ENCODE measurements at regions not wholly inside any gene's neighbourhood (a gene's known extent, or its start where the extent isn't known, plus 50 kb on each side); places are given as distances from the start of the nearest gene placed in this dataset.

- Histone ChIP-seq H3K36me3 (ENCODE audit: control insufficient read depth, insufficient read depth, low read length) (no peaks in the 10 kb centered on the region), H3K4me1 (ENCODE audit: control insufficient read depth, insufficient read depth, low read length) (no peaks in the 10 kb centered on the region), H3K27me3 (ENCODE audit: control insufficient read depth, insufficient read depth, low read length) (no peaks in the 10 kb centered on the region), H3K27ac (ENCODE audit: low read length) (no peak overlapping the region), H3K4me3 (ENCODE audit: low read length) (no peak overlapping the region), H3K9me3 (ENCODE audit: control insufficient read depth, low read depth, low read length) (no peaks in the 10 kb centered on the region)
- DNase-seq = no peak
- WGBS (ENCODE audit: insufficient coverage, low lambda C conversion rate) = no CpG with 5 or more reads among the region's 6 CpGs
These were observed 74.7 kb upstream of the CDH11 start for GRCh38 chr16:65196420-65197075.

- Histone ChIP-seq H3K4me3 (ENCODE audit: low read length) (no peak overlapping the region), H3K4me1 (ENCODE audit: control insufficient read depth, insufficient read depth, low read length) (no peaks in the 10 kb centered on the region), H3K36me3 (ENCODE audit: control insufficient read depth, insufficient read depth, low read length) (no peaks in the 10 kb centered on the region), H3K9me3 (ENCODE audit: control insufficient read depth, low read depth, low read length) (no peaks in the 10 kb centered on the region), H3K27me3 (ENCODE audit: control insufficient read depth, insufficient read depth, low read length) (no peaks in the 10 kb centered on the region), H3K27ac (ENCODE audit: low read length) (no peak overlapping the region)
- no CpG with 5 or more reads among the region's 2 CpGs for WGBS (ENCODE audit: insufficient coverage, low lambda C conversion rate)
- no peak for DNase-seq
These were observed 74.1 kb upstream of the CDH11 start for GRCh38 chr16:65195998-65196397.

GRCh38 chr16:65185241-65185778, 63.4 kb upstream of the CDH11 start:
- H3K27ac ChIP-seq (ENCODE audit: low read length) = no peak overlapping the region

GRCh38 chr16:65181071-65181561, 59.3 kb upstream of the CDH11 start:
- no peaks in the 10 kb centered on the region for H3K9me3 ChIP-seq (ENCODE audit: control insufficient read depth, low read depth, low read length)
- 65% methylated on average over 3 of the region's 4 CpGs for WGBS (ENCODE audit: insufficient coverage, low lambda C conversion rate)

More at GRCh38 chr16:65185241-65185778, 63.4 kb upstream of the CDH11 start:
- Histone ChIP-seq H3K4me3 (ENCODE audit: low read length) (no peak overlapping the region), H3K36me3 (ENCODE audit: control insufficient read depth, insufficient read depth, low read length) (no peaks in the 10 kb centered on the region), H3K27me3 (ENCODE audit: control insufficient read depth, insufficient read depth, low read length) (no peaks in the 10 kb centered on the region), H3K9me3 (ENCODE audit: control insufficient read depth, low read depth, low read length) (no peaks in the 10 kb centered on the region), H3K4me1 (ENCODE audit: control insufficient read depth, insufficient read depth, low read length) (no peaks in the 10 kb centered on the region)
- no peak for DNase-seq
- no CpG with 5 or more reads among the region's 3 CpGs for WGBS (ENCODE audit: insufficient coverage, low lambda C conversion rate)

GRCh38 chr16:65178151-65178550, 56.3 kb upstream of the CDH11 start:
- 100% methylated on average over 1 of the region's 4 CpGs for WGBS (ENCODE audit: insufficient coverage, low lambda C conversion rate)

More at GRCh38 chr16:65181071-65181561, 59.3 kb upstream of the CDH11 start:
- Histone ChIP-seq H3K27me3 (ENCODE audit: control insufficient read depth, insufficient read depth, low read length) (no peaks in the 10 kb centered on the region), H3K4me3 (ENCODE audit: low read length) (no peak overlapping the region), H3K4me1 (ENCODE audit: control insufficient read depth, insufficient read depth, low read length) (no peaks in the 10 kb centered on the region), H3K36me3 (ENCODE audit: control insufficient read depth, insufficient read depth, low read length) (no peaks in the 10 kb centered on the region), H3K27ac (ENCODE audit: low read length) (no peak overlapping the region)
- peak; percentile 3 to 16 for DNase-seq

GRCh38 chr16:65176603-65177002, 54.7 kb upstream of the CDH11 start:
- Histone ChIP-seq H3K9me3 (ENCODE audit: control insufficient read depth, low read depth, low read length) (no peaks in the 10 kb centered on the region), H3K36me3 (ENCODE audit: control insufficient read depth, insufficient read depth, low read length) (no peaks in the 10 kb centered on the region), H3K27ac (ENCODE audit: low read length) (no peak overlapping the region), H3K27me3 (ENCODE audit: control insufficient read depth, insufficient read depth, low read length) (no peaks in the 10 kb centered on the region), H3K4me1 (ENCODE audit: control insufficient read depth, insufficient read depth, low read length) (no peaks in the 10 kb centered on the region), H3K4me3 (ENCODE audit: low read length) (no peak overlapping the region)
- WGBS (ENCODE audit: insufficient coverage, low lambda C conversion rate) = 80% methylated on average over 1 of the region's 6 CpGs
- peak; percentile 8 to 32 for DNase-seq

More at GRCh38 chr16:65178151-65178550, 56.3 kb upstream of the CDH11 start:
- no peaks in the 10 kb centered on the region for H3K36me3 ChIP-seq (ENCODE audit: control insufficient read depth, insufficient read depth, low read length)
- DNase-seq = no peak
- H3K27me3 ChIP-seq (ENCODE audit: control insufficient read depth, insufficient read depth, low read length) = no peaks in the 10 kb centered on the region
- no peak overlapping the region for H3K4me3 ChIP-seq (ENCODE audit: low read length)
- H3K9me3 ChIP-seq (ENCODE audit: control insufficient read depth, low read depth, low read length) = no peaks in the 10 kb centered on the region
- H3K4me1 ChIP-seq (ENCODE audit: control insufficient read depth, insufficient read depth, low read length) = no peaks in the 10 kb centered on the region
- no peak overlapping the region for H3K27ac ChIP-seq (ENCODE audit: low read length)

GRCh38 chr16:65172356-65172755, 50.5 kb upstream of the CDH11 start:
- H3K4me1 ChIP-seq (ENCODE audit: control insufficient read depth, insufficient read depth, low read length) = no peaks in the 10 kb centered on the region
- no peak for DNase-seq
- no peaks in the 10 kb centered on the region for H3K36me3 ChIP-seq (ENCODE audit: control insufficient read depth, insufficient read depth, low read length)
- no peak overlapping the region for H3K27ac ChIP-seq (ENCODE audit: low read length)
- no peak overlapping the region for H3K4me3 ChIP-seq (ENCODE audit: low read length)
- no CpG with 5 or more reads among the region's 2 CpGs for WGBS (ENCODE audit: insufficient coverage, low lambda C conversion rate)
- H3K27me3 ChIP-seq (ENCODE audit: control insufficient read depth, insufficient read depth, low read length) = no peaks in the 10 kb centered on the region
- H3K9me3 ChIP-seq (ENCODE audit: control insufficient read depth, low read depth, low read length) = no peaks in the 10 kb centered on the region

Data from large intestine (tissue), 3 donors.